B cell (primary cell): ENCODE measurements at regions not wholly inside any gene's neighbourhood (a gene's known extent, or its start where the extent isn't known, plus 50 kb on each side); places are given as distances from the start of the nearest gene placed in this dataset.

ENCODE experiments used
- EZH2 ChIP-seq: IDR thresholded peaks from 2 replicates; pipeline ENCODE4 v1.6.1; 2012; ENCODE audit warnings: borderline replicate concordance, low read depth, mild to moderate bottlenecking, moderate library complexity, low read length; ENCODE audit not compliant: insufficient read depth, poor library complexity, severe bottlenecking
- TF ChIP-seq, protein P1 (sequence below): fragments of 200-600 bp; IDR thresholded peaks from one replicate; pipeline ENCODE4 v1.8.0; 2022; ENCODE audit warnings: antibody characterized with exemption, mild to moderate bottlenecking

DNA sequence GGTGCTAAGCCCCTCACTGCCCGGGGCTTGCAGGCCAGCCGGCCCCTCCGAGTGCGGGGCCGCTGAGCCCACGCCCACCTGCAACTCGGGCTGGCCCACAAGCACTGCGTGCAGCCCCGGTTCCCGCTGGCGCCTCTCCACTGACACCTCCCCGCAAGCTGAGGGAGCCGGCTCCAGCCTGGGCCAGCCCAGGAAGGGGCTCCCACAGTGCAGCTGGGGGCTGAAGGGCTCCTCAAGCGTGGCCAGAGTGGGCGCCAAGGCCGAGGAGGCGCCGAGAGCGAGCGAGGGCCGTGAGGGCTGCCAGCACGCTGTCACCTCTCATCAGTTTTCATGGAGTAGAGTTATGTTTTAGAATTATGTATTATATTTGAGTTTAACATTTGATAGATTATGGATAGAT lies 176.5 kb upstream of the FAM78B start:
- TF ChIP-seq, protein P1, sequence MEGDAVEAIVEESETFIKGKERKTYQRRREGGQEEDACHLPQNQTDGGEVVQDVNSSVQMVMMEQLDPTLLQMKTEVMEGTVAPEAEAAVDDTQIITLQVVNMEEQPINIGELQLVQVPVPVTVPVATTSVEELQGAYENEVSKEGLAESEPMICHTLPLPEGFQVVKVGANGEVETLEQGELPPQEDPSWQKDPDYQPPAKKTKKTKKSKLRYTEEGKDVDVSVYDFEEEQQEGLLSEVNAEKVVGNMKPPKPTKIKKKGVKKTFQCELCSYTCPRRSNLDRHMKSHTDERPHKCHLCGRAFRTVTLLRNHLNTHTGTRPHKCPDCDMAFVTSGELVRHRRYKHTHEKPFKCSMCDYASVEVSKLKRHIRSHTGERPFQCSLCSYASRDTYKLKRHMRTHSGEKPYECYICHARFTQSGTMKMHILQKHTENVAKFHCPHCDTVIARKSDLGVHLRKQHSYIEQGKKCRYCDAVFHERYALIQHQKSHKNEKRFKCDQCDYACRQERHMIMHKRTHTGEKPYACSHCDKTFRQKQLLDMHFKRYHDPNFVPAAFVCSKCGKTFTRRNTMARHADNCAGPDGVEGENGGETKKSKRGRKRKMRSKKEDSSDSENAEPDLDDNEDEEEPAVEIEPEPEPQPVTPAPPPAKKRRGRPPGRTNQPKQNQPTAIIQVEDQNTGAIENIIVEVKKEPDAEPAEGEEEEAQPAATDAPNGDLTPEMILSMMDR, result no peak
- TF ChIP-seq EZH2, result no peak
